GF-D8 (cell line): ENCODE measurements at regions not wholly inside any gene's neighbourhood (a gene's known extent, or its start where the extent isn't known, plus 50 kb on each side); places are given as distances from the start of the nearest gene placed in this dataset.
"Not testable (repeated sequence)": the region's sequence is repeated elsewhere in the genome, so short reads cannot be mapped to it uniquely, and the experiment has no call there.

Source experiments
- DNase-seq: peaks from one replicate; lab custom pipeline; 2025; lab: John Stamatoyannopoulos, UW

DNA sequence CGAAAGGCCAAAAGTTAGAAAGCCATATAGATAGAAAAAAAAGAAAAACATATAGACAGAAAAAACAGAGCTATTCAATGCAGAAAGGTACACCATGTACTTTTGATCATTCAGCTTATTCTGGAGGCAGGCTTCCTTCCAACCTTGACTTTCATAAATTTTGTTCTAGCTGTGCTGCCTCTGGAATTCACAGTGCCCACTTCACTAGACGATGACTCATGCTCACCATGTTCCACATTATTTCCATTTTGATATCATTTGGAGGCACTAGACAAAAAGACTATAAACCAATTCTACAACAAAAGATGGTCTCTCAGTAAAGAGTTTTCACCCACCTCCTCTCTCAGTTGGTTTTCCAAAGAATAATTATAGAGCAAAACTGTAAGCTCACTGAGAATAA is 229.0 kb upstream of the IPO5 start:
- no peak for DNase-seq

DNA sequence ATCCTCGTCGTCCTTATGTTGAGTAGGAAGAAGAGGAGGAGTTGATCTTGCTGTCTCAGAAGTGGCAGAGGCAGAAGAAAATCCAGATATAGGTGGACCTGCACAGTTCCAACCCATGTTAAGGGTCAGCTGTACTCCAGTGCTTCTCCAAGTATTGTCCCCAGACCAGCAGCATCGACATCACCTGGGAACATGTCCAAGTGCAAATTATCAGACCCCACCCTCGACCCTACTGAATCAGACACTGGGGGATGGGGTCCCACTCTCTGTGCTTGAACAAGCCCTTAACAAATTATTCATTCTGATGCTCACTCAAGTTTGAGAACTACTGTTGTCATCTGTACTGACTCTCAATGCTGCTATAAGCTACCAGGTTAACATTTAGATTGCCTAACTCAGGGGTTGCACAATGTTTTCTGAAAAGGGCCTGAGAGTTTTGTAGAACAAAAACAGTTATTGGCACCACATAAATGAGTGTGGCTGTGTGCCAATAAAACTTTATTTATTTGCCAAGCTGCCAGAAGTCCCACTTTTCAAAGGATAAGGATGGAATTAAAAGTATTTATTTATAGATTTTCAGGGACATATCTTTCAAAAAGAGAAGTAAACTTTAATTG is 226.7 kb upstream of the IPO5 start:
- DNase-seq = no peak

DNA sequence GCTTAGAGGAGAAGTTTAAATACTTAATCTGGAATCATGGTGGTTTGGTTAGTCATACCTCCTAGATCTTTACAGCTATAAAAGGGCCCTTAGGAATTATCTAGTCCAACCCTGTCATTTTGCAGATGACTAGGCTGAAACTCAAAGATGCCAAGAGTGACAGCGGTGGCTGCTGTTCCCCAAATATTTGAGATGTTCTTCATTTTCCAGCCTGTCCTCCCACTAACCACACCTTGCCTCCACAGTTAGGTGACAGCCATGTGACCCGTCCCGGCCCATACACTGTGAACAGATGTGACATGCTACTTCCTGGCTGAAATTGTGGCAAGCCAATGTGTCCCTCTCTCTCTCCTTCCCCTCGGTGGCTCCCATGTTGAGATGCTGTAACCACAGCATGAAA is 225.5 kb upstream of the IPO5 start:
- no peak for DNase-seq

DNA sequence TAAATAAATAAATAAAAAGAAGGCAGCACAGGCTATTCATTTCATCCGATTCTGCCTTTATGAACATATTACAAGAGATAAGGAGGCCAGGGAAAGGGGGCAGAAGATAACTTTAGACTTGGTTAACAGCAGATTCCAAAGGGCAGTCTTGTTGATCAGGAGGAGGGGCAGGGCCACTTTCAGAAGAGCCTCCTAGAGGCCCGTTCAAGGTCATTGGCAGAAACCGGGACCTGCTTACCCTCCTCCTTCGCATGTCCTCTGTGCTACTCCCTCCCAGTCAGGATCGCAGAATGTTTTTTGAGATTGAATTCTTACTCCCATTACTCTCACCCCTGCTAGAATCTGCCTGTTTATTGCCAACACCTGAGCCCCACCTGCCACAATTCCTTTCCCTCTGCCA is 217.0 kb upstream of the IPO5 start:
- DNase-seq = no peak

DNA sequence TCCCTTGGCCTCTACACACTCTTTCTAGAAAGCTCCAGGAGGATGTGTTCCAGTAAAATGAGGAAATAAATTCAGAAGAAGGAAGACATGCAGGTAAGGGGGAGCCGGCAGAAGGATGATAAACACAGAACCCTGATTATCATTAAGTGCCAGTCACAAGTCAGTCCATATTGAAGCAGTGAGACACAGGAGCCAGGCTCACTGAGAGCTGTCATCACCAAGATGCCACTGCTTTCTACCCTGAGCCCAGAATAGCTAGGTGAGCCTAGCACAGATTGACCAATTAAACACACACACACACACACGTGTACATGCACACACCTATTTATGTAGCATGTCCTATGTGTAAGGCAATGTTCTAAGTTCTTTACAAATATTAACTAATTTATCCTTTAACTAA is 211.4 kb upstream of the IPO5 start:
- no peak for DNase-seq

DNA sequence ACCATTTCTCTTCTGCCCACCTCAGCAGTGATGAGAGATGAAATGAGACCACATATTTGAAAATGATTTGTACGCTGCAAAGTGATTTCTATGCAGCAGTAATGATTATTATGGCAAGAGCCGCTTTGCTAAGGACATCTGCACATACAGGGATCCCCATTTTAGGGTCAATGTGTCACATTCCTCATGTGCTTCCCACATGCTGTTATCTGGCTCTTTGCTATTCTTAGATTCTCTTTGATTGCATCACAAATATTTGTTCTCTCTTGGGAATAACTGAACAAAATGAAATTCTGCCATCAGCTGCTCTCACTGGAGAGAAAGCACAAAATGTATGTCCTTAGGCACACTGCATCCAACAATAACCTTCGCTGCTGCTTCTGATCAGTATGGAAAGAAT is 209.5 kb upstream of the IPO5 start:
- DNase-seq = no peak

DNA sequence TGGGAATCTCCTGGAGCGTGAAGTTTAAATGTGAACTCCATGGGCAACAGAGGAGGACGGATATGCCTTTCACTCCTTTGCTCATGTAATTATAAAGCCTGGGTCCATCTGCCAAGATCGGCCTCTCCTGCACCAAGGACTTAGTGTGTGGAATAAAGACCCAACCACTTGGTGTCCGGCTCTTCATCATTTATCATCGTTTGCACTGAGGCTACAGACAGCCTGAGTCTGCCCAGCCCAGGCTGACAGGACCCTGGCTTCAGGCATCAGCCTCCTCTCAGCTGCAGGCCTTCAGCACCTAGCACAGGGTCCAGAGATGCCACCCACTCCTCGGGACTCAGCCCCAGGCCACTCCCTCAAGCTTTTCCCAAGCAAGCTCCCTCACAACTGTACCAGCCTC is 206.8 kb upstream of the IPO5 start:
- no peak for DNase-seq

DNA sequence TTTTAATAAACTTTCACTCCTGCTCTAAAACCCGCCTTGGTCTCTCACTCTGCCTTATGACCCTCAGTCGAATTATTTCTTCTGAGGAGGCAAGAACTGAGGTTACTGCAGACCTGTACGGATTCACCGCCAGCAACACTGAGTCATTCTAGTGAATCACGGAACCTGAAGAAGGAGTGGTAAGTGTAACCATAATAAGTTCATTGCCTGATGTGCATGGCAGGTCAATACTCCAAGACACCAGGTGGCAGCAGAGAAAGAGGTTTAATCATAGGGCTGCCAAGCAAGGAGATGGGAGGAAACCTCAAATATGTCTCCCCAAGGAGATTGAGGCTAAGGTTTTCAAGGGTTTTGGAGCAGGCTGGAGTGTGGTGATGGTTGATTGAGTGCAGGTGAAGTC is 204.3 kb upstream of the IPO5 start:
- no peak for DNase-seq

DNA sequence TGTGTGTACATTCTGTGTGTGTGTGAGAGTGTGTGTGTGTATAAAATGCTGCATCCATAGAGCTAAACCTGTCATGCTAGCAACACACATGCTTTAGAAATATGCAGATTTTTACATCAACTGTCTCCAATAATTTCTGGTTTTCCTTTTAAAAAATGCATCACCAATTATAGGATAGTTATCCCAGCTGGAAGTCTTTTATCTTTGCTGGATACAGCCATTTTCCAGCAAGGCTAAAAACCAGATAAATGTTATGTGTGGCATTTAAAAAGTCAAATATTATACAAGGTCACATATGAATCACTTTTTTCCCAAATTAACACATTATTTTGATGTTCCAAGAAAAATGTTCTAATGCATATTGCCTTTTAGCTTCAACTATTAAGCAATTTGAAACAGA is 202.0 kb upstream of the IPO5 start:
- no peak for DNase-seq

DNA sequence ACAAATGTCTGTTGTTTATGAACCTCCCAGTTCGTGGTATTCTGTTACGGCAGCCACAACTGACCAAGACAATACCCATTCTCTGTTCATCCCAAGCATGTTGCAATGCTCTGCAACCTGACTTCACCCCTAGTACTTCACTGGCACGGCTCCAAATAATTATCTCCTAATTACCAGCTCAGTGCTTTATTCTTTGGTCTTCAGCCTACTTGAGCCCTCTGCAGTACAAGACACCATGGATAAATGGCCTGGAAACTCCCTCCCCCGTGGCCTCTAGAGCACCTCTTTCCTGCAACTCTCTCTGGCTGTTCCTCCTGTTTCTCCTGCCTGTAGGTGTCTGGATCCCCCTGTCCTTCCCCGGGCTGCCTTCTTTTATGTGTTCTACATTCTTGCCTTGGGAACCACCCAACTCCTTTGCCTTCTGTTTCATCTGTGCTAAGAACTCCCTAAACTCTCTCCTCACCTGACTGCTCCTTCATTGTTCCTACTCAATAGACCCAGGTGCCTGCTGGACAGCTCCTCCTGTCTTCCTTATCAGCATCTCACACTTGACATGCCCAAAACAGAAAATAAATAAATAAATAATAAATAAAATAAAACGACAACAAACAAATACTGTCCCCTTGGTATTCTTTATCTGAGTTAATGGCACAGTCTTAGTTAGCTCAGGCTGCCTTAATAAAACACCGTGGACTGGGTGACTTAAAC is 200.4 kb upstream of the IPO5 start:
- no peak for DNase-seq

DNA sequence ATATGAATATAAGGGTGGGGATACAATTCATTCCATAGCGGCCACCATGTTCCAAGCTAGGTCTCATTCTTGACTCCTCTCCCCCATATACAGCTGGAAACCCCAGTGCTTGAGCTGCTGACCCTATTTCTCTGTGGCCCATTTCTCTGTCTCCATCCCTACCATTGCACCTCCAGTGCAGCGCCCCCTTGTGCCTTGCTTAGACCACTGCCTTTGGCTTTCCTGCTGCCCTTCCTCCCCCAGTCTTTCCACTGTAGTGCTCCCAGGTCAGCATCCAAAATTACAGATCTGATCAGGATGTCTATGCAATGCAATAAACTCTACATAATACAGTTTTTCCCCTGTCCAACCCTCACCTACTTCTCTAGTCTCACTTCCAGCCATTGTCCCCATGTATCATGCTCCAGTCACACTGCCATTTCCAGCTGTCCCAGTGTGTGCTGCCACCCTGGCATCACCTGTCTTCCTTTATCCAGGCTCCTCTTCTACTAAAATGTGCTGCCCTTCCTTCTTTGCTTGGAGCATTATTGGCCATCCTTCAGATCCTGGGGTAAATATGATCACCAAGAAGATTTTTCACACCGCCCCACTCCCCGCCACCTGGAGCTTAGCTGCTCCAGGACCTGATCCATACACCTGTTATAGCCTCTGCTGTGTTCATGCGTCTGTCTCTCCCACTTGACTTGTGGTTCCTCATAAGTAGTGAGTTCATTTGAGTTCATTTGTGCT is 199.4 kb upstream of the IPO5 start:
- no peak for DNase-seq

DNA sequence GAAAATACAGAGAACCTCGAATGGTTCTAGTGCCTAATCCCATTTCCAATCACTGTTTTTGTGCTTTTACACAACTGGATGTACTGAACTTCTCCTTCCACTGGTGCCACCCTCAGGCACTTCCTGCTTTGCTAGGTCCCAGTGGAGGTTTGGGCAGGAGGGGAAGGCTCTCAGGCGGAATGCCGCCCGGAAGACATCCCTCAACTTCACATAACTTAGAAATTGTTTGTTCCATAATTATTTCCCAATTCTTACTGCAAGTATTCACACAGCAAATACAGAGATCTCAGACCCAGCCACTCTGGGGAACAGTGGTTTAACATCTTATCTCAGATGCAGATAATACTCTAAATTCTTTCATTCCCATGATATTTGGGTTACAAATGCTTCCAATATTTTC is 195.7 kb upstream of the IPO5 start:
- no peak for DNase-seq

DNA sequence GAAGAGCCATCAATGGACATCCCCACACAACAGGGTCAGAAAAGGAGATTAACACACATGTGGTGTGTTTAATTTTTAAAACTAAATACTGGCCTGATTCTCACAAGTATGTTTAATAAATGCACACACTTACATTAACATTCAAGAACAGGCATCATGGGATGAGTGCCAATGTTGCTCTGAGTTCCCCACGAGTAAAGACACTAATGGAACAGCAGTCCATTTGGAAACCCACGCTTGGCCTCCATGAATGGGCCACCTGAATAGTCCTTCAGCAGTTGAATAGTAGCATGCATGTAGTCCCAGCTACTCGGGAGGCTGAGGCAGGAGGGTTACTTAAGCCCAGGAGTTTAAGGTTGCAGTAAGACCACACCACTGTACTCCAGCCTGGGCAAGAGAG is 195.2 kb upstream of the IPO5 start:
- DNase-seq = no peak

DNA sequence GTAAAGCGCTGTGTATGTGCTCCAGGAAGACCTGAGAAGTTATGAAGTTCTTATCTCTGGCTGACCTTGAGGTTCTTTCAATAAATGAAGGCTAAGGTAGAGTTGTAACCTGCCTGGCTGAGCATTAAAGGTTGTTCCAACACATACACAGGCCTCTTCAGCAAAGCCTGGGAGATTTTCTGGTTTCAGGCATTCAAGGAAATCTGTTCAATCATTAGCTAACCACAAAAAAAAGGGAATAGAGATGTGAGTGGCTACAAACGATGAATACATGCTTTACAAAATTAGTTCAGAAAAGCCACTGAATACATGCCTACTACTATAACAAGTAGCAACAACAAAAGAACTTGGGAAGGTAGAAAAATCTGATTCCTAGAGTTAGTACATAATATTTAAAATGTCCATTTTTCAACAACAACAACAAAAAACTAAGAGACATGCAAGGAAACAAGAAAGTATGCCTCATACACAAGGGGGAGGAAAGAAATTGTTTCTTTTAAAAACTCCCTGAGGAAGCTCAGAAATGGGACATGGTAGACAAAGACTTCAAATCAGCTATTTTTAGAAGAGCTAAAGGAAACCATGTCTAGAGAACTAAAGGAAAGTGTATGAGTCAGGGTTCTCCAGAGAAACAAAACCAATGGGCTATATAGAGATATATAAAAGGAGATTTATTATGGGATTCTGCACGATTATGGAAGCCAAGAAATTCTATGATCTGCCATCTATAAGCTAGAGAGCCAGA is 191.5 kb upstream of the IPO5 start:
- DNase-seq = no peak

DNA sequence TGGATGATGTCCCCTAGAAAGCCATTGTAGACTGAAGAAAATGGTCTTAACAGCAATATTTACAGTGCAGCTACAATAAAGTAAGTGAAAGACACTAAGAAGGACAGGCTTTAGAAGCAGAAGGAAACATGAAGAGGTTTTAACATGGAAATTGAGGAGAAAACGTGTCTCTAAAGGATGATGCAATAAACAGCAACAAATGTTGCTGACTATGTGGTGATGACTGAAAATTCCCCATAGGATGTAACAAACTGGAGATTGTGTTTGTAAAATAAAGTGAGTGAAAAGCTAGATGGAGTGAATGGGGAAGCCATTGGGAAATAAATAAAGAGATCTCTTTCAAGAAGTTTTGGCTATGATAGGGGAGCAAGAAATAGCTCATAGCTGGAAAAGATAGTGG is 186.7 kb upstream of the IPO5 start:
- DNase-seq = no peak

DNA sequence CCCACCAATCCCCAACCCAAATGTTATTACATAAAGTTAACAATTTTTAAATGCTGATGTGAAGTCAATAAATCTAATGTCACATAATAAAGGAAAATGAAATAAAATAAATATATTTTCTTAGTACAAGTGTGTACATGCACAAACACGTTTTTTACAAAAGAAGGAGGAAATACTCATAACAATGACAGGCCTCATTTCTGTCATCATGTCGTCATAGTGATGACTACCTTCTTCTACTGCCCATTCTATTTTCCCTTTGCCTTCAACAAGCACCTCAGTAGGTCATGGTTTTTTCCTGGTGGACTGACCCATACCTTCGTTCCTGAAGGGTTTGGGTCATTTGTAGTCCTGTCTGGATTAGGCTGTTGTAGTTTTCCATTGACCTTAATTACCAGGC is 185.3 kb upstream of the IPO5 start:
- no peak for DNase-seq

DNA sequence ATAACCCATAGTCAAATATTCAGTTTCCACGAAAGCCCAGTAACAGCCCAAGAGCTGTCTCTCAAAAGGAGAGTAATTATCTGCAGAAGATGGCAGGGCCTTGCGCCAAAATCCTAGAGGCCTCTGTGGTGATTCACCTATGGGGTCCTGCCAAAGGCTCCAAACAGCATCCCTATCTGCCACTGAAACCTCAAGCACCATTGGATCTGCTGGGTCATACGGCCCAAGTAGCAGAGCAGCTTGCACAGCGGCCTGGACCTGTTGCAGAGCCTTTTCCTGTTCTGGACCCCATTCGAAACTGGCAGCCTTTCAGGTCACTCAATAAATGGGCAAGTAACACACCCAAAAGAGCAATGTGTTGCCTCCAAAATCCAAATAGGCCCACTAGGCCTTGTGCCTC is 183.2 kb upstream of the IPO5 start:
- not testable (repeated sequence) for DNase-seq

DNA sequence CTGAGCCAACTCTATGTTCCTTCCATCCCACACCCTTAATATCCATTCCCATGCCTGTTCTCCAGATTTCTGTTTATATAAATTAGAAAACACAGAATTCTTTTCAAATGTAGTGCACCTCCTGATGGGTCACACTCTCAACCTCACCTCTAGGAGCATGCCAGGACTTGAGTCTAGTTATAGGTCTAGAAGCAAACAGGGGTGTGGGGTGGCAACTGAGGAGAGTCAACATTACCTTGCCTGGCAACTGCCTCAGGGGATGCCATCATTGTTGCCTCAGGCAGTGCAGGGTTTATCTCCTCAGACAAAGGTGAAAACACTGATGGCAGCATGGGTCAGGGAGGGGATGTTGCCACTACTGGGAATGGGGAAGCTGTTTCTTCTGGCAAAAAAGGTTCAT is 181.0 kb upstream of the IPO5 start:
- DNase-seq = not testable (repeated sequence)

DNA sequence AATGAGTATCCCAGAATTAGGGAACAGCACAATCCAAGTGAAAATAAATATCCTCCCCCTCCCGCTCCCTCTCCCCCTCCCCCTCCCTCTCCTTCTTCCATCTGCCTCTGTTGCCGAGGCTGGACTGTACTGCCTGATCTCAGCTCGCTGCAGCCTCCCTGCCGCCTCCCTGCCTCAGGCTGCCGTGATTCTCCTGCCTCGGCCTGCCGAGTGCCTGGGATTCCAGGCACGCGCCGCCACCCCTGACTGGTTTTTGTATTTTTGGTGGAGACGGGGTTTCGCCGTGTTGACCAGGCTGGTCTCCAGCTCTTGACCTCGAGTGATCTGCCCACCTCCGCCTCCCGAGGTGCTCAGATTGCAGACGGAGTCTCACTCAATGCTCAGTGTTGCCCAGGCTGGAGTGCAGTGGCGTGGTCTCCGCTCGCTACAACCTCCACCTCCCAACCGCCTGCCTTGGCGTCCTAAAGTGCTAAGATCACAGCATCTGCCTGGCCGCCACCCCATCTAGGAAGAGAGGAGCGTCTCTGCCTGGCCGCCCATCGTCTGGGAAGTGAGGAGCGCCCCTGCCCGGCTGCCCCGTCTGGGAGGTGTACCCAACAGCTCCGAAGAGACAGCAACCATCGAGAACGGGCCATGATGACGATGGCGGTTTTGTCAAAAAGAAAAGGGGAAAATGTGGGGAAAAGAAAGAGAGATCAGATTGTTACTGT is 178.9 kb upstream of the IPO5 start:
- DNase-seq = not testable (repeated sequence)

DNA sequence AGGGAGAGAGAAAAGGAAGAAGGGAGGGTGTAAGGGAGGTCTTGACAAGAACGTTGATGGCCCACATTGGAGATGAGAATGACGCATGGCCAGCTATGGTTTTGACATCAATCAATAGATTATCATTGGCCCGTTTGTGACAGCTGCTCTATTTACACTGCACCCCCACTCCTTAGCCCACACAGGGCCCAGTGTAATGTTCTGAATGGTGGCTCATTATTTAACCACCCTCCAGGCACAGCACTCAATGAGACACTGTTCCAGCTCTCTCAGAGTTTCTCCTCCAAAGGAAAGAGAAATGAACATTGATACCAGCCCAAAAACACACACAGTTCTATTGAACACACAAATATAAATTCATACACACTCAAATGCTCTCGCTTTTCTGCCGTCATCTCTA is 173.0 kb upstream of the IPO5 start:
- DNase-seq = no peak

DNA sequence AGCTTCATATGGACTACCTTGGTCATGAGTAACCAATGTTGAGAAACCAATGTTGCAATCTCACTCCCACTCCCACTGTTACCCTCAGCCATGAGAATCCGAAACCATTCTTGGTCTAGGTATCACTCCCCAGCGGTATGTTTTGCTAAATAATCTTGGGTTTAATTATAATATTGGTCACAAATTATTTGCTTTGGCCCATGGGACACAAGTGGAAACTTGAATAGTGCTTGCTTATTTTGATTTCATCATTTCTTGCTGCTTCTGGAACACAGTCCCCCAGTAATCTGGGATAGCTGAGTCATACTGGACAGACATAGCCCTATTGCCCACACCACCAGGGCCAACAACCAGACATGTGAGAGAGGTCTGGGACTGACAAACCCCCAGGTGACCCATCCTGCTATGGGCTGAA is 171.6 kb upstream of the IPO5 start:
- no peak for DNase-seq

DNA sequence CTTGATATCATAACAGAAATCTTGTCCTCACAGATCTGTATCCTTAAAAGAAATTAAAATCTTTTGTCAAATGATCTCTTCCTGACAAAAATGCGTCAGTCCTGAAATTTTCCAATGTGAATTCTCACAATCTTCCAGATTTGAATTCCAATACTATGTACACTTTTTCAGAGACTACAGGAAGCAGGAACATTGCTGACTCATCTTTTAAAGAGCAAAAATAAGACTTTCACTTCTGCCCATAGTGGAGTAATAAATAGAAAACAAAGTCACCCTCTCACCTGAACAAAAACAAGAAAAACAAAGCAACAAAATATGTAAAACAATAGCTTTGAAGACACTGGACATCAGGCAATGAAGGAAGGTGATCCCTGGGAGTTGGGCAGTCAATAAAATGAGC is 167.0 kb upstream of the IPO5 start:
- DNase-seq = no peak
